K562 (cell line): ENCODE measurements at regions not wholly inside any gene's neighbourhood (a gene's known extent, or its start where the extent isn't known, plus 50 kb on each side); places are given as distances from the start of the nearest gene placed in this dataset.

ENCODE experiments used
- ATAC-seq: fragments of 200-7000 bp; cut with Tn5 transposase; 3 replicates; pipeline ENCODE4 v1.9.1; 2020; ENCODE audit warnings: moderate library complexity
- BruUV-seq: library from RNA; stranded (reverse); fragments of 400-500 nt; replicated peaks from 2 replicates; lab custom pipeline; 2021; lab: Mats Ljungman, UMichigan
- CTCF ChIA-PET: fragments of 300-600 bp; formaldehyde crosslinking; extraction: SDS; loops from one replicate; lab custom pipeline; 2021; ENCODE audit warnings: low intra/inter-chr PET ratio; lab: Yijun Ruan, JAX
- POLR2A ChIA-PET: fragments of 300-600, 350-650 bp; sonication (Branson Sonifier 250); formaldehyde crosslinking; extraction: SDS; loops from one replicate; lab custom pipeline; 2021; ENCODE audit warnings: antibody characterized with exemption, inconsistent platforms; lab: Yijun Ruan, JAX
- DNase-seq, 4 experiments: peaks; one replicate each; pipeline versions ENCODE4 v3.0.0 to v3.0.0-alpha.2; 2011 to 2018; ENCODE audit warnings: low spot score in 3 of 4, mixed read lengths in 3 of 4; ENCODE audit errors: extremely low read depth in 1 of 4
- FAIRE-seq: peaks from 2 replicates; lab custom pipeline; 2011; peaks lifted over from hg19 to GRCh38; lab: Jason Lieb, UNC
- H2AFZ ChIP-seq: 2 replicates; pipeline ENCODE4 v1.6.0; 2011; ENCODE audit warnings: low read depth, low read length, control low read depth, inconsistent platforms
- H3K27ac ChIP-seq: fragments of 200-600 bp; 3 replicates; pipeline ENCODE4 v1.8.0; 2011; ENCODE audit warnings: low read depth, mild to moderate bottlenecking, control low read depth, inconsistent platforms, low read length, moderate library complexity, mixed read lengths; ENCODE audit errors: extremely low read depth
- H3K27me3 ChIP-seq, 2 experiments: fragments of 300-600 bp in 1 of 2; 2 replicates in 1 of 2; 3 replicates in 1 of 2; pipeline versions ENCODE4 v1.6.0 to v1.8.0; 2011; ENCODE audit warnings: inconsistent platforms in 2 of 2, low read length in 2 of 2, mild to moderate bottlenecking in 1 of 2, mixed read lengths in 1 of 2, moderate library complexity in 1 of 2; ENCODE audit not compliant: control insufficient read depth in 2 of 2, insufficient read depth in 2 of 2
- H3K36me3 ChIP-seq: fragments of 300-600 bp; 3 replicates; pipeline ENCODE4 v1.8.0; 2011; ENCODE audit warnings: mild to moderate bottlenecking, low read length, inconsistent platforms; ENCODE audit not compliant: control insufficient read depth, insufficient read depth
- H3K4me1 ChIP-seq, 2 experiments: fragments of 200-600 bp in 1 of 2; replicated peaks in 1 of 2; 2 replicates in 1 of 2; 3 replicates in 1 of 2; pipeline versions ENCODE4 v1.5.1 to v1.8.0; 2011; ENCODE audit warnings: inconsistent platforms in 2 of 2, low read length in 2 of 2, mild to moderate bottlenecking in 1 of 2, mixed read lengths in 1 of 2, moderate library complexity in 1 of 2; ENCODE audit not compliant: control insufficient read depth in 2 of 2, insufficient read depth in 2 of 2
- H3K4me2 ChIP-seq: 2 replicates; pipeline ENCODE4 v1.6.1; 2011; ENCODE audit warnings: low read length, control low read depth, inconsistent platforms, mixed read lengths; ENCODE audit not compliant: insufficient read depth
- H3K4me3 ChIP-seq: fragments of 200-600 bp; sonication (generic), shearing (Covaris generic); 2 replicates; pipeline ENCODE4 v1.5.1; 2016; ENCODE audit warnings: control low read depth, inconsistent platforms
- H3K79me2 ChIP-seq: fragments of 200-600 bp; 3 replicates; pipeline ENCODE4 v1.8.0; 2011; ENCODE audit warnings: low read length, inconsistent platforms; ENCODE audit not compliant: control insufficient read depth, insufficient read depth
- H3K9ac ChIP-seq, 2 experiments: 2 replicates each; pipeline versions ENCODE4 v1.6.0 to v1.6.1; 2011; ENCODE audit warnings: low read depth in 2 of 2, low read length in 2 of 2, control low read depth in 1 of 2, inconsistent platforms in 1 of 2, mild to moderate bottlenecking in 1 of 2, mixed read lengths in 1 of 2; ENCODE audit not compliant: insufficient read depth in 1 of 2
- H3K9me1 ChIP-seq: one replicate; pipeline ENCODE4 v1.6.0; 2011; ENCODE audit warnings: inconsistent platforms, mild to moderate bottlenecking, low read length, moderate library complexity; ENCODE audit not compliant: control insufficient read depth, insufficient read depth
- H3K9me3 ChIP-seq: replicated peaks from 2 replicates; pipeline ENCODE4 v1.5.1; 2011; ENCODE audit warnings: low read depth, low read length, inconsistent platforms; ENCODE audit not compliant: control insufficient read depth, insufficient read depth
- H4K20me1 ChIP-seq: replicated peaks from 2 replicates; pipeline ENCODE4 v1.6.1; 2011; ENCODE audit warnings: low read length, inconsistent platforms, mixed read lengths; ENCODE audit not compliant: control insufficient read depth, insufficient read depth
- RREB1 ChIP-seq: fragments of 250-450 bp; sonication (Bioruptor Pico); IDR thresholded peaks from 2 replicates; pipeline ENCODE4 v1.4.0; 2020
- SMAD2 ChIP-seq: fragments of 150-350 bp; IDR thresholded peaks from 2 replicates; pipeline ENCODE4 v1.6.1; 2014; ENCODE audit warnings: low read depth, mild to moderate bottlenecking, low read length
- ZNF407 ChIP-seq: fragments of 450-650 bp; IDR thresholded peaks from 2 replicates; pipeline ENCODE4 v1.6.1; 2016; ENCODE audit warnings: low read depth
- WGBS: fragments of 100-300 bp; shearing (Covaris generic); methylation state at CpG from one replicate; pipeline ENCODE4 v1.1.6; 2016; ENCODE audit warnings: low coverage, mixed read lengths; ENCODE audit not compliant: insufficient coverage; ENCODE audit errors: missing lambda C conversion rate; 5-methylcytosine and 5-hydroxymethylcytosine counted together
- in situ Hi-C: fragments of 300-500 bp; cut with MboI; formaldehyde crosslinking; loops from 4 replicates; pipeline ENCODE4 v1.15.0; 2018; ENCODE audit warnings: inconsistent platforms, mixed read lengths
- intact Hi-C: fragments of 100-400 bp; cut with micrococcal nuclease; formaldehyde crosslinking; loops from 2 replicates; pipeline ENCODE4 v1.14.2; 2022
- TF ChIP-seq, protein P1 (sequence below): sonication (generic); formaldehyde crosslinking; IDR thresholded peaks from 2 replicates; pipeline ENCODE4 v1.8.1; 2022; ENCODE audit warnings: missing genetic modification reagents

DNA sequence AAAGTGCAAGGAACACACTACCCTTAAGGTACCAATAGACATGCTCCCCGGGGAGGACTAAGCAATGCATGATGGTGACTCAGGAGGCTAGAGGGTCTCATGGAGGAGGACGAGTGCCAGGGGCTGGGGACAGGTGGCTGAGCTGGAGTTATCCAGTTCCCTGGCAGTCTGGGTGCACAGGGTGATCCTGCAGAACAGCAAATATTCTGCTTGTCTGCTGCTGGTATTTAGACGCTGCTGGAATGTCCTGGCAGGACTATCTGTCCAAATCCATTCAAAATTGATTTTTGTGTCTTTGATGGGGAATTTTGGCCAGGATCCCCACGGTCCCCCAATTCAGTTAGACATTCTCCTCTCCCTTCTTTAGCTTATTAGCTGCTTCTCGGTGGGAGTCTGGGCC, 138.7 kb downstream of the C12orf75 start (continued):
- TF ChIP-seq ZNF407 = no peak

DNA sequence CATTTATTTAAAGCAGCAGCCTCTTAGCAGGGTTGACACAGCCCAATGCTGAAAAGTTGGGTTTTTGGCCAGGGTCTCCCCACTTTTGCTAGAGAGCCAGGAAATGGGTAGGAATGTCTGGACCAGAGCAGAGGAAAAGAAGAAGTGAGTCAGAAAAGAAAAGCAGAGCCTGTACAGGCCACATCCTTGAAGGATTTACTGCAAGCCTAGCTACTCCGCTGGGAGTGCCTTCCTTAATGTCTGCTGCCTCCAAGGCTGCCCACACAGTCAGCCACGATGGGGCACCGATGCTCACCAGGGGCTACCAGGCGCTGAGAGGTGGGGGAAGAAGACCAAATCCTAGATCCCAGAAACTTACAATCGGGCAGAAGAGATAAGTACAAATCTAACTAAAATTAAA, 139.2 kb downstream of the C12orf75 start:
- Histone ChIP-seq H3K9ac (no peak overlapping the region), H3K9me1 (no peaks in the 10 kb centered on the region), H4K20me1 (no peaks in the 10 kb centered on the region), H3K4me2 (no peak overlapping the region), H3K4me1 (no peaks in the 10 kb centered on the region), H3K27ac (no peak overlapping the region), H2AFZ (no peak overlapping the region), H3K9me3 (no peaks in the 10 kb centered on the region), H3K79me2 (no peaks in the 10 kb centered on the region), H3K4me3 (no peak overlapping the region), H3K36me3 (no peaks in the 10 kb centered on the region), H3K27me3 (peaks cover 0 to 5% of the 10 kb centered on the region in 2 experiments; a peak in 1 of 5 replicates)
- ATAC-seq = no peak
- CTCF ChIA-PET = no interaction called here
- in situ Hi-C loops = no loop called here
- no peak for DNase-seq
- POLR2A ChIA-PET = interaction anchor here (0.6 to 1.1 kb wide), 2 partner anchors 14 to 27 kb away, joined by 3 to 4 read pairs; no protein-coding TSS in a partner anchor
- no TSS peak for BruUV-seq
- 3% methylated on average over 5 of the region's 5 CpGs for WGBS
- no peak for FAIRE-seq
- intact Hi-C loops = no loop called here
- TF ChIP-seq RREB1 (CRISPR knock-in tag) (no peak), SMAD2 (no peak)
- TF ChIP-seq, protein P1, sequence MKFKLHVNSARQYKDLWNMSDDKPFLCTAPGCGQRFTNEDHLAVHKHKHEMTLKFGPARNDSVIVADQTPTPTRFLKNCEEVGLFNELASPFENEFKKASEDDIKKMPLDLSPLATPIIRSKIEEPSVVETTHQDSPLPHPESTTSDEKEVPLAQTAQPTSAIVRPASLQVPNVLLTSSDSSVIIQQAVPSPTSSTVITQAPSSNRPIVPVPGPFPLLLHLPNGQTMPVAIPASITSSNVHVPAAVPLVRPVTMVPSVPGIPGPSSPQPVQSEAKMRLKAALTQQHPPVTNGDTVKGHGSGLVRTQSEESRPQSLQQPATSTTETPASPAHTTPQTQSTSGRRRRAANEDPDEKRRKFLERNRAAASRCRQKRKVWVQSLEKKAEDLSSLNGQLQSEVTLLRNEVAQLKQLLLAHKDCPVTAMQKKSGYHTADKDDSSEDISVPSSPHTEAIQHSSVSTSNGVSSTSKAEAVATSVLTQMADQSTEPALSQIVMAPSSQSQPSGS (CRISPR knock-in tag) = no peak
